ENCODE measurements at regions not wholly inside any gene's neighbourhood (a gene's known extent, or its start where the extent isn't known, plus 50 kb on each side); places are given as distances from the start of the nearest gene placed in this dataset.

DNA sequence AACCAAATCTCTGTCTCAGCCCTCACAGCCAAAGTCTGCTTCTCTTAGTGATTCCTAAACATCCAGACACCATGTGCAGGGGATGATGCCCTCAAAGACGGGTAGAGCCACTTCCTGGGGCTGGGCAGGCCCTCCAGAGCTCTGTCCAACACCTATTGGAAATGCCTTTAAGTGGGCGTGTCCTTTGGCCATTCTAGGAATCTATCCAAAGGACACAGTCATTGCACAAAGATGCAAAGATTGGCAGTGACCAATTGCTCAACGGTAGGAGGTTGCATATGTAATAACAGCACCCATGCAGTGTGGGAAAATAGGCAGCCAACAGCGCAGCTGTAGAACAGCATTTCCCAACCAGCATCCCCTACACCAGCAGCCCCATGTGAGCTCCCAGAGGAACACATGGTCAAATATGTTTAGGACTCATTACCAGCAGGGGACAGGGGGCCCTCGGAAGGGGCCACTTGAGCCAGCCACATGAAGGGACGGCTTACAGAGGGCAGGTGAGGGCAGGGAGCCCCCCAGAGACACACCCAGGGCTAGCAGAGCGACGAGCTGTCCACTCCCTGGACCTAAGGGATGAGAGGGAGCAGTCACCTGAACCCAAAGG lies 142.8 kb upstream of the IQSEC1 start:
- ChIA-PET POLR2A (interaction anchor here (0.6 to 1.2 kb wide), 2 partner anchors 11 to 44 kb away, joined by 3 to 6 read pairs; no protein-coding TSS in a partner anchor), CTCF (ENCODE audit: low intra/inter-chr PET ratio) (no interaction called here)
- Histone ChIP-seq H3K4me3 (no peak overlapping the region), H3K4me2 (ENCODE audit: insufficient read depth, low read length) (no peak overlapping the region), H2AFZ (ENCODE audit: low read depth, low read length) (no peak overlapping the region), H3K9me1 (ENCODE audit: control insufficient read depth, insufficient read depth, low read length) (peaks cover 4% of the 10 kb centered on the region), H3K9me3 (replicated peaks; ENCODE audit: control insufficient read depth, insufficient read depth, low read depth, low read length) (no peaks in the 10 kb centered on the region), H3K4me1 (replicated peaks in 1 of 2; ENCODE audit: control insufficient read depth in 2 of 2, insufficient read depth in 2 of 2, low read length in 2 of 2) (no peaks in the 10 kb centered on the region; a peak in 1 of 5 replicates), H3K36me3 (ENCODE audit: control insufficient read depth, insufficient read depth, low read length) (no peaks in the 10 kb centered on the region), H4K20me1 (replicated peaks; ENCODE audit: control insufficient read depth, insufficient read depth, low read length) (peaks cover 26% of the 10 kb centered on the region), H3K27ac (ENCODE audit: extremely low read depth, low read depth, low read length) (no peak overlapping the region), H3K9ac (ENCODE audit: insufficient read depth in 1 of 2, low read depth in 2 of 2, low read length in 2 of 2) (no peak overlapping the region), H3K27me3 (ENCODE audit: control insufficient read depth in 2 of 2, insufficient read depth in 2 of 2, low read length in 2 of 2) (peaks cover 68 to 88% of the 10 kb centered on the region in 2 experiments), H3K79me2 (ENCODE audit: control insufficient read depth, insufficient read depth, low read length) (no peaks in the 10 kb centered on the region)
- intact Hi-C loops (cut with micrococcal nuclease) = no loop called here
- in situ Hi-C loops (cut with MboI) = no loop called here
- ATAC-seq (peak; percentile 38), DNase-seq (ENCODE audit: extremely low read depth in 1 of 4, low spot score in 3 of 4) (no peak), FAIRE-seq (no peak)
- BruUV-seq (replicated peaks) = no TSS peak
- WGBS (ENCODE audit: insufficient coverage, low coverage, missing lambda C conversion rate) = 1% methylated on average over 8 of the region's 8 CpGs
- peak; percentile 92 for TF ChIP-seq KLF13 (tag; IDR thresholded peaks at IDR 0.05; ENCODE audit: borderline replicate concordance, low read depth)
- TF ChIP-seq, protein P1, sequence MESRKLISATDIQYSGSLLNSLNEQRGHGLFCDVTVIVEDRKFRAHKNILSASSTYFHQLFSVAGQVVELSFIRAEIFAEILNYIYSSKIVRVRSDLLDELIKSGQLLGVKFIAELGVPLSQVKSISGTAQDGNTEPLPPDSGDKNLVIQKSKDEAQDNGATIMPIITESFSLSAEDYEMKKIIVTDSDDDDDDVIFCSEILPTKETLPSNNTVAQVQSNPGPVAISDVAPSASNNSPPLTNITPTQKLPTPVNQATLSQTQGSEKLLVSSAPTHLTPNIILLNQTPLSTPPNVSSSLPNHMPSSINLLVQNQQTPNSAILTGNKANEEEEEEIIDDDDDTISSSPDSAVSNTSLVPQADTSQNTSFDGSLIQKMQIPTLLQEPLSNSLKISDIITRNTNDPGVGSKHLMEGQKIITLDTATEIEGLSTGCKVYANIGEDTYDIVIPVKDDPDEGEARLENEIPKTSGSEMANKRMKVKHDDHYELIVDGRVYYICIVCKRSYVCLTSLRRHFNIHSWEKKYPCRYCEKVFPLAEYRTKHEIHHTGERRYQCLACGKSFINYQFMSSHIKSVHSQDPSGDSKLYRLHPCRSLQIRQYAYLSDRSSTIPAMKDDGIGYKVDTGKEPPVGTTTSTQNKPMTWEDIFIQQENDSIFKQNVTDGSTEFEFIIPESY (CRISPR knock-in tag; IDR thresholded peaks at IDR 0.05) = no peak
- no peak for TF ChIP-seq CEBPG (CRISPR knock-in tag; IDR thresholded peaks at IDR 0.05)
- TF ChIP-seq CEBPG (tag; conservative IDR thresholded peaks at IDR 0.05 in 1 of 2, IDR thresholded peaks at IDR 0.05 in 1 of 2) = peak in 1 of 2 experiments; percentile 51; a peak in 1 of 4 replicates

All from K562 (cell line).